SU-DHL-6 (cell line): ENCODE measurements at regions not wholly inside any gene's neighbourhood (a gene's known extent, or its start where the extent isn't known, plus 50 kb on each side); places are given as distances from the start of the nearest gene placed in this dataset.

Experiments
- H2AFZ ChIP-seq: fragments of 200-600 bp; sonication (generic); 2 replicates; pipeline ENCODE4 v1.6.1; 2014; ENCODE audit warnings: low read depth, mild to moderate bottlenecking, moderate library complexity, mixed read lengths, antibody characterized with exemption, low read length; ENCODE audit not compliant: severe bottlenecking
- H3F3A ChIP-seq: fragments of 200-600 bp; shearing (Covaris generic); 2 replicates; pipeline ENCODE4 v1.6.0; 2016; ENCODE audit warnings: antibody characterized with exemption, mild to moderate bottlenecking; ENCODE audit not compliant: insufficient read depth
- H3K27ac ChIP-seq: fragments of 200-600 bp; sonication (generic); 2 replicates; pipeline ENCODE4 v1.5.1; 2016; ENCODE audit warnings: low read depth, mild to moderate bottlenecking, low read length, moderate library complexity, mixed read lengths
- H3K27me3 ChIP-seq: fragments of 200-600 bp; sonication (generic), shearing (Covaris generic); 2 replicates; pipeline ENCODE4 v1.6.0; 2014; ENCODE audit warnings: mild to moderate bottlenecking, low read length
- H3K36me3 ChIP-seq: fragments of 200-600 bp; sonication (generic); 2 replicates; pipeline ENCODE4 v1.6.1; 2014; ENCODE audit warnings: mild to moderate bottlenecking, low read length, mixed read lengths
- H3K4me2 ChIP-seq: fragments of 300-600, 200-600 bp; shearing (Covaris generic), sonication (generic); 2 replicates; pipeline ENCODE4 v1.6.0; 2014; ENCODE audit warnings: low read length, low read depth, mild to moderate bottlenecking; ENCODE audit not compliant: poor library complexity, severe bottlenecking
- H3K4me3 ChIP-seq: fragments of 200-600 bp; sonication (generic); 2 replicates; pipeline ENCODE4 v1.5.1; 2014; ENCODE audit warnings: antibody characterized with exemption, low read length, mild to moderate bottlenecking, mixed read lengths; ENCODE audit not compliant: insufficient read depth, poor library complexity, severe bottlenecking
- H3K79me2 ChIP-seq: fragments of 200-600 bp; sonication (generic); 2 replicates; pipeline ENCODE4 v1.6.1; 2014; ENCODE audit warnings: mild to moderate bottlenecking, low read length, moderate library complexity; ENCODE audit not compliant: insufficient read depth
- H3K9ac ChIP-seq: fragments of 200-600 bp; sonication (generic); 2 replicates; pipeline ENCODE4 v1.7.0; 2014; ENCODE audit warnings: mild to moderate bottlenecking, low read length
- H3K9me2 ChIP-seq: fragments of 200-600 bp; sonication (generic); replicated peaks from 2 replicates; pipeline ENCODE4 v1.6.1; 2014; ENCODE audit warnings: low read length; ENCODE audit not compliant: insufficient read depth
- H3K9me3 ChIP-seq: fragments of 200-600 bp; sonication (generic); 2 replicates; pipeline ENCODE4 v1.6.1; 2014; ENCODE audit warnings: low read length, mixed read lengths; ENCODE audit not compliant: insufficient read depth
- H4K20me1 ChIP-seq: fragments of 200-600 bp; sonication (generic); 2 replicates; pipeline ENCODE4 v1.6.1; 2014; ENCODE audit warnings: low read depth, mild to moderate bottlenecking, antibody characterized with exemption, low read length, moderate library complexity, mixed read lengths
- EZH2phosphoT487 ChIP-seq: fragments of 200-600 bp; sonication (generic), shearing (Covaris generic); conservative IDR thresholded peaks from 2 replicates; pipeline ENCODE4 v1.6.1; 2018; ENCODE audit warnings: mild to moderate bottlenecking, antibody characterized with exemption, low read length, moderate library complexity, mixed read lengths
- TF ChIP-seq, protein P1 (sequence below): fragments of 200-600 bp; sonication (generic); IDR thresholded peaks from one replicate; pipeline ENCODE4 v1.5.1; 2017; ENCODE audit warnings: antibody characterized with exemption, mild to moderate bottlenecking, low read length, moderate library complexity; ENCODE audit not compliant: insufficient read depth, poor library complexity, severe bottlenecking

DNA sequence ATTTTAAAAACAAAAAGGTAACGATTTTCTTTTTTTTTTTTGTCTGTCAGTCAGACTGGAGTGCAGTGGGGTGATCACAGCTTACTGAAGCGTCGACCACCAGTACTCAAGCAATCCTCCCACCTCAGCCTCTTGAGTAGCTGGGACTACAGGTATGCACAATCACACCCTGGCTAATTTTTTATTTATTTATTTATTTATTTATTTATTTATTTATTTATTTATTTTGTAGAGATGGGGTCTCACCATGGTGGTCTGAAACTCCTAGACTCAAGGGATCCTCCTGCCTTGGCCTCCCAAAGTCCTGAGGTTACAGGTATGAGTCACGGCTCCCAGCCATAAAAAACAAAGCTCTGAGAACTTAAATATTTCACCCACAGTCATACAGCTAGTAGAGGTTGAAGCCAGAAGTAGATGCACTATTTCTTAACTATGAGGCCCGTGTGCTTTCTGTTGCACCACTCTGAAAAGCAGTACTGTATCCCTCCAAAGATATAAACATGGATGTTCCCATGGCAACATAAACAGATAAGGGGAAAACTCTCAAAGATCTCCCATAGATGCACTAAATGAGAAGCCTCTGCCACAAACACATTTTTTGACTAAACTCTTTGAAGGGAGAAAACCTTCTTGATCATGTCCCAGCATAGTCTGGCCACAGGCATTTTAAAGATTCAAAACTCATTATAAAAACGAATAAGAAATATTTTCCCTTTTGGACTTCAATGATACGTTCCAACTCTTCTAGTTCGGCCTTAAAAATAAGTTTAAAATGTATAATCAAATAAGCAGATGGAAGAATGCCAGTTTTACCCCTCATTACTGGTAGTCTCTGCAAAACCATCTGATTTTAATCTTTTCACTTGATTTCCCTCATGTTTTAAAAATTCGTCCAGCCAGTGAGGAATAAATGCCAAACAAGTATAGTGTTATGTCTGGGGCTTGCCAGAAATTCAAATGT, 162.3 kb upstream of the ARHGEF26 start:
- no peak overlapping the region for H3K27ac ChIP-seq
- no peak overlapping the region for H3K9ac ChIP-seq
- no peaks in the 10 kb centered on the region for H3F3A ChIP-seq
- H2AFZ ChIP-seq = no peak overlapping the region
- no peak overlapping the region for H3K4me2 ChIP-seq
- H3K27me3 ChIP-seq = no peaks in the 10 kb centered on the region
- TF ChIP-seq, protein P1, sequence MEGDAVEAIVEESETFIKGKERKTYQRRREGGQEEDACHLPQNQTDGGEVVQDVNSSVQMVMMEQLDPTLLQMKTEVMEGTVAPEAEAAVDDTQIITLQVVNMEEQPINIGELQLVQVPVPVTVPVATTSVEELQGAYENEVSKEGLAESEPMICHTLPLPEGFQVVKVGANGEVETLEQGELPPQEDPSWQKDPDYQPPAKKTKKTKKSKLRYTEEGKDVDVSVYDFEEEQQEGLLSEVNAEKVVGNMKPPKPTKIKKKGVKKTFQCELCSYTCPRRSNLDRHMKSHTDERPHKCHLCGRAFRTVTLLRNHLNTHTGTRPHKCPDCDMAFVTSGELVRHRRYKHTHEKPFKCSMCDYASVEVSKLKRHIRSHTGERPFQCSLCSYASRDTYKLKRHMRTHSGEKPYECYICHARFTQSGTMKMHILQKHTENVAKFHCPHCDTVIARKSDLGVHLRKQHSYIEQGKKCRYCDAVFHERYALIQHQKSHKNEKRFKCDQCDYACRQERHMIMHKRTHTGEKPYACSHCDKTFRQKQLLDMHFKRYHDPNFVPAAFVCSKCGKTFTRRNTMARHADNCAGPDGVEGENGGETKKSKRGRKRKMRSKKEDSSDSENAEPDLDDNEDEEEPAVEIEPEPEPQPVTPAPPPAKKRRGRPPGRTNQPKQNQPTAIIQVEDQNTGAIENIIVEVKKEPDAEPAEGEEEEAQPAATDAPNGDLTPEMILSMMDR = no peak
- no peak for TF ChIP-seq EZH2phosphoT487
- H3K4me3 ChIP-seq = no peak overlapping the region
- H4K20me1 ChIP-seq = no peaks in the 10 kb centered on the region
- H3K9me2 ChIP-seq = no peaks in the 10 kb centered on the region
- H3K79me2 ChIP-seq = no peaks in the 10 kb centered on the region
- H3K36me3 ChIP-seq = no peaks in the 10 kb centered on the region
- no peaks in the 10 kb centered on the region for H3K9me3 ChIP-seq

DNA sequence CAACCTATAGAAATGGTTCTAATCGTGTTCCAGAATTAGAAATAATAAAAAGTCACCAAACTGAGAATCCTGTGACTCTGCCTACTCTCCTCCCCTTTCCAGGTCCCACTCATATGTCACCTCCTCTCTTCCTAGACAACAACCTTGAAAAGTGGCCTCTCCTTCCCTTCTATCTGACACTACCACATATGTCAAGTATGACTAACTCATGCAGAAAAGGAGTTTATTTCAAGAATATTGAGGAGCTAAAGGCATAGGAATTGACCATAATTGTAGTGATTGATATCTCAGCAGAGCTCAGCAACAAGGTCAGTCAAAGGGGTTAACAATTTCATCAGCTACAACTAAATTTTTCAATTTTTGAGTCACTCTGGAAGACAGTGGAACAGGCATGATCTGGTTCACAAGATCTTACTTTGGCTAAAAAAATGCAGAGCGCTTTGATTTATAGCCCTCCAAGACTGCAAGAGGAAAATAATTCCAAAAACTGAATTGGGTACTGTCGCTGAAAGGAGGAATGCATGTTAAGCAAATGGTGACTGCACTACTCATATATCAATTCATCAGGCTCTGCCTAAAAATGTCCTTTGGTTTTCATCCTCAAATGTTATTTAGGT, 160.6 kb upstream of the ARHGEF26 start:
- H3K4me2 ChIP-seq = no peak overlapping the region
- H3K9me3 ChIP-seq = no peaks in the 10 kb centered on the region
- H3K4me3 ChIP-seq = no peak overlapping the region
- TF ChIP-seq, protein P1 = no peak
- TF ChIP-seq EZH2phosphoT487 = no peak
- H3K27ac ChIP-seq = no peak overlapping the region
- H3F3A ChIP-seq = no peaks in the 10 kb centered on the region
- no peaks in the 10 kb centered on the region for H3K9me2 ChIP-seq
- H4K20me1 ChIP-seq = no peaks in the 10 kb centered on the region
- no peaks in the 10 kb centered on the region for H3K27me3 ChIP-seq
- H2AFZ ChIP-seq = no peak overlapping the region
- no peak overlapping the region for H3K9ac ChIP-seq
- H3K79me2 ChIP-seq = no peaks in the 10 kb centered on the region
- H3K36me3 ChIP-seq = no peaks in the 10 kb centered on the region

DNA sequence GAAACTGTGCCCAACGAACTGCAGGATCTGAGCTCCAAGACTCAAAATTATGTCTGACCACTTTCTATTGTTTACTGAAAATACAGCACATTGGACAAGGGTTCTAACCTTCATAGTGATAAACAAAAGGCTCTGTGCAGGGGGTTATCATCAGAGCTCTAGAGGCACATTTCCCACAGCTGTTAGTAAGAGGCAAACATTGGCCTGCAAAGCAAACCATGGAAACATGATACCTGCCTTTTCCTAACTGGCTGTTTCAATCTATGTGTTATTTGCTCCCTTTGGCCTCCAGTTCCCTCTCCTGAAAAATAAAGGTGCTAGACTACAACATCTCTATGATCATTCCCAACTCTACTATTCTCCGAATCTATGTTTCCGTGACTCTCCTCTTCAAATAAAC, 159.7 kb upstream of the ARHGEF26 start:
- TF ChIP-seq, protein P1 = no peak
- TF ChIP-seq EZH2phosphoT487 = no peak
- Histone ChIP-seq H3K9me3 (no peaks in the 10 kb centered on the region), H3K27ac (no peak overlapping the region), H3K36me3 (no peaks in the 10 kb centered on the region), H3K27me3 (no peaks in the 10 kb centered on the region), H3K4me2 (no peak overlapping the region), H4K20me1 (no peaks in the 10 kb centered on the region), H3K4me3 (no peak overlapping the region), H2AFZ (no peak overlapping the region), H3K9me2 (no peaks in the 10 kb centered on the region), H3K9ac (no peak overlapping the region), H3F3A (no peaks in the 10 kb centered on the region), H3K79me2 (no peaks in the 10 kb centered on the region)
